DMS53 treated with DMSO at 0.1 percent for 48 hours (cell line): ENCODE measurements at regions not wholly inside any gene's neighbourhood (a gene's known extent, or its start where the extent isn't known, plus 50 kb on each side); places are given as distances from the start of the nearest gene placed in this dataset.
"Not testable (repeated sequence)": the region's sequence is repeated elsewhere in the genome, so short reads cannot be mapped to it uniquely, and the experiment has no call there.

Source experiments
- DNase-seq: peaks from one replicate; lab custom pipeline; 2025; ENCODE audit not compliant: unreplicated experiment; lab: John Stamatoyannopoulos, UW

DNA sequence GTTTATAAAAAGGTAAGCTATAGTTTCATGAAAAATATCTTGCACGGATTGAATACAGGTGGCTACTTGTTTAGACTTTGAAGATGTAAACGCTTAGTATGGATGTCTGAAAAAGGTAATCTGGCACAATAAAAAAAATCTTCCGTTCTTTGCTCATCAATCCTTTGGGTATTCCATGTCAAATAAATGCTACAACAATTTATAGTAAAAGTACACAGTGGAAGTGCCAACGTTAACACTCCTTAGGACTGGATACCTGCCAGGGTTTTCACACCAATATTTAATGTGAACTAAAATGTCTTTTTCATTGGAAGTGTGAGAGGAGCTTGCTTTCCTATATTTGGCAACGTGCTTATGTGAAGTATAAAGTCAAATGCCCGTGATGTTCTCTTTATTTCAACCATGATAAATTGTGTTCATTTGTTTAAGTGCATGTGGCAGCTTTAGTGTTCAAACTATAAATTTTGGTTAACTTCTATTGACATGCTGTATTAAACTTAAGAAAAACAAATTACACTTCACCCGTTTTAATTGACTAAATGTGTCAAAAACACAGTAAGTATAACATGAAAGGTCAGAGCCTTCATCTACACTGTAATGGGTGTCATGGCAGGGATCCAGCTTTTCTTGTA, 121.7 kb upstream of the HAND2 start:
- DNase-seq: no peak

DNA sequence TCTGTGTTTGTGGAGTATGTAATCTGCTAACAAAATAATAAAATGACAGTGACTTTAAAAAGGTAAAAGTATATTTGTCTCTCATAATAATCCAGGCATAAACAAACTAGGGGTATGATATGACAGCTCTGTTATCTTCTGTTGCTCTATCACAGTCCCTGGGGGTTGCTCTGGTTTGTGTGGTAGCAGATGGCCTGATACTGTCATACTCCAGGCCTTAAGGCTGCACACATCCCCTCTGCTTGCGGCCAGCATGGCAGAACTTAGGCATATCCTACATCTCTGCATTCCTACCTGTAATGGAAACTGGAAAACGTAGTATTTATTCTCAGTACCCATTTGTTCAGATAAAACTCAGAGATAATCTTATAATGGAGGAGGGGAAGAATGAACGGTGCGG, 117.9 kb upstream of the HAND2 start:
- DNase-seq: no peak

DNA sequence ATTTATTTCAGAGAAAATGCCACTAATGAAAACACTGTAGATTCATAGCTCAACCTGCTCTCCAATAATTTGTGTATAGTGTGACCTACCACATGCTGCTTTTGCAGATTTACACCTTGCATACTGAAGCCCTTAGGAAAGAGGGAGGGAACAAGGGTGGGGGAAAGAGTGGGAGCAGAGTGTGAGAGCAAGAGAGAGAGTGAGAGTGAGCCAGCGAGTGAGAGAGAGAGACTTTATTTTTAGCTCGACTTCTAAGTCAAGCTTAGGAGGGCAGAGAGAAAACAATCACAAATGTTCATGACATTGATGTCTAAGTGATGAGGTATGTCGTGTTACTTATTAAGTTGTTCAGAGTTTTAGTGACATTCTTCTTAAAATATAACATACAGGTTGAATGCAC, 112.5 kb upstream of the HAND2 start:
- DNase-seq: no peak

DNA sequence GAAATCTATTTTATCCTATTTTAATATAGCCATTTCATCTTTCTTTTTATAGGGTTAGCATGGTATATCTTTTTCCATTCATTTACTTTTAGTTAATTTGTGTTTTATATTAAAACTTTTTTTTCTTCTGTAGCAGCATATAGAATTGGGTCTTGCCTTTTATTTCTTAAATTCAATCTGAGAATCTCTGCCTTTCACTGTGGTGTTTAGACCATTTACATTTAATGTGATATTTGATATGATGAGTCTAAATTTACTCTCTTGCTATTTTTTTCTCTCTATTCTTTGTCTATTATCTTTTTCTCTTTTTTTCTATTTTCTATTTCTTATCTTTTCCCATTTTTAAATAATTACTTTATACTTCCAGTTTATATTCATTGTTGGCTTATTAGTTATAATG, 105.4 kb upstream of the HAND2 start:
- DNase-seq: no peak

DNA sequence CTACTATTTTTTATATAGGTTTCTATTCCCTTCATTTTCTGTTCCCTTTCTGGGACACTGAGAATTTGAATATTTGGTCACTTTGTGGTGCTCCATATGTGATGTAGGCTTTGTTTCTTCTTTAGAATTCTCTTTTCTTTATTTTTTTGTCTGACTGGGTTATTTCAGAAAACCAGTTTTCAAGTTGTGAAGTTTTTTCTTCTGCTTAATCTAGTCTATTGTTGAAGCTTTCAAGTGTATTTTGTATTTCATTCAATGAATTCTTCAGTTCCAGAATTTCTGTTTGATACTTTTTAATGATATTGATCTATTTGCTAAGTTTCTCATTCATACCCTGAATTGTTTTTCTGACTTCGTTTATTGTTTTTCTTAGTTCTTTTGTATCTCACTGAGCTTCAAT, 96.2 kb upstream of the HAND2 start:
- no peak for DNase-seq

DNA sequence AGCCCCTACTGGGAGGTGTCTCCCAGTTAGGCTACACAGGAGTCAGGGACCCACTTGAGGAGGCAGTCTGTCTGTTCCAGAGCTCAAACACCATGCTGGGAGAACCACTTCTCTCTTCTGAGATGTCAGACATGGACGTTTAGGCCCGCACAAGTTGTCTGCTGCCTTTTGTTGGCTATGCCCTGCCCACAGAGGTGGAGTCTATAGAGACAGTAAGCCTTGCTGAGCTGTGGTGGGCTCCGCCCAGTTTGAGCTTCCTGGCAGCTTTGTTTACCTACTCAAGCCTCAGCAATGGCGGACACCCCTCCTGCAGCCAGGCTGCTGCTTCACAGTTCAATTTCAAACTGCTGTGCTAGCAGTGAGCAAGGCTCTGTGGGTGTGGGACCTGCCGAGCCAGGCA, 88.6 kb upstream of the HAND2 start:
- DNase-seq: not testable (repeated sequence)

DNA sequence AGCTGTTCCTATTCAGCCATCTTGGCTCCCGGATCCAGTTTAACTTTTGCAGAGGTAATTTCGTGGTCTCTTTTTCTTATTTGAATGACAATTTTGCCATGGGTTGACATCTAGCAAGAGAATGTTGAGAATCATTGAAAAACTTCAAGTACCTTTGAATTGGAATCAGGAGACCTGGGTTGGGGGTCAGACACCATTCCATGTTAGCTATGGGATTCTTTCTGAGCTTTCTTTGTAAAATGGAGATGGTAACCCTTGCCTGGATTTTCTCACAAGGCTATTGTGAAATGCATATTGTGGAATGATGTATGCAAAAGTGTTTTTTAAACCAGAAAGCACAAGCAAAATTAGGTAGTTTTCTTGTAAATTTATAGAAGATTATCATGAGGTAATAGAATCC, 79.1 kb upstream of the HAND2 start:
- DNase-seq: no peak

DNA sequence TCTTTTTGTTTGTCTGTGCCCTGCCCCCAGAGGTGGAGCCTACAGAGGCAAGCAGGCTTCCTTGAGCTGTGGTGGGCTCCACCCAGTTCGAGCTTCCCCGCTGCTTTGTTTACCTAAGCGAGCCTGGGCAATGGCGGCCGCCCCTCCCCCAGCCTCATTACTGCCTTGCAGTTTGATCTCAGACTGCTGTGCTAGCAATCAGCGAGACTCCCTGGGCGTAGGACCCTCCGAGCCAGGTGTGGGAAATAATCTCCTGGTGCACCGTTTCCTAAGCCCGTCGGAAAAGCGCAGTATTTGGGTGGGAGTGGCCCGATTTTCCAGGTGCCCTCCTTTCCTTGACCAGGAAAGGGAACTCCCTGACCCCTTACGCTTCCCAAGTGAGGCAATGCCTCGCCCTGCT, 78.6 kb upstream of the HAND2 start:
- not testable (repeated sequence) for DNase-seq

DNA sequence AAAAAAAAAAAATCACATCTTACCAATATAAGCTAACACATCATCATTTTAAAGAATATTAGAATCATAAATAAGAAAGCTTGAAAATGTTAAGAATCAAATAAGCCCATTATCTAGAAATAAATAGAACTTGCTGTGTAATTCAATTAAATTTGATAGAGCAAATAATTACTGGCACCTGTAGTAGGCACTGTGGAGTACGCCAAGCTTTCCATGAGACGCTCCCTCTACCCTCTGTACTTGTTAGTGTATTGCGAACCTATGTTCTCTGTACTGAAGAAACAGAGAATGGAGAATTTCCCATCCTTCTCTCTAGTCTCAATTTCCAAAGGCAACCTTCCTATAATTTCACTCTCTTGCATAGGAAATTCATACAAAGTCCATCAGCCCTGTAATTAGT, 61.7 kb upstream of the HAND2 start:
- no peak for DNase-seq

DNA sequence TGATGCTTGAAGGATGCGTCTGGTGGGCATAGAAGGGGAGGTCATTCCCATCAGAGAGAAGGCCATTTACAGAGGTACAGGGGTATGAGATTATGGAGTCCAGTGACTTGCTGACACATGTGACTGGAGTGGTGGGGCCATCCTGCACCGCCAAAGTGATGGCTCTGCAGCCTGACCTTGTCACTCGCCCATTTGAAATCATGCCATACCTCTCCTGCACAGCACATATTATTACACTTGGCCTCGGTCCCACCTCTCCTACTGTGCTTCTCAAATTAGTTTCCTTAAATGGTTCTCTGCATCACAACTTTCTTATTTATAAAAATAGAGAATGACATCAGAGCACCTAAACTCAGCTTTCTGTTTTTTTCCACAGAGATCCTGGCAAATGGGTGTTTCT, 60.7 kb upstream of the HAND2 start:
- DNase-seq: no peak

DNA sequence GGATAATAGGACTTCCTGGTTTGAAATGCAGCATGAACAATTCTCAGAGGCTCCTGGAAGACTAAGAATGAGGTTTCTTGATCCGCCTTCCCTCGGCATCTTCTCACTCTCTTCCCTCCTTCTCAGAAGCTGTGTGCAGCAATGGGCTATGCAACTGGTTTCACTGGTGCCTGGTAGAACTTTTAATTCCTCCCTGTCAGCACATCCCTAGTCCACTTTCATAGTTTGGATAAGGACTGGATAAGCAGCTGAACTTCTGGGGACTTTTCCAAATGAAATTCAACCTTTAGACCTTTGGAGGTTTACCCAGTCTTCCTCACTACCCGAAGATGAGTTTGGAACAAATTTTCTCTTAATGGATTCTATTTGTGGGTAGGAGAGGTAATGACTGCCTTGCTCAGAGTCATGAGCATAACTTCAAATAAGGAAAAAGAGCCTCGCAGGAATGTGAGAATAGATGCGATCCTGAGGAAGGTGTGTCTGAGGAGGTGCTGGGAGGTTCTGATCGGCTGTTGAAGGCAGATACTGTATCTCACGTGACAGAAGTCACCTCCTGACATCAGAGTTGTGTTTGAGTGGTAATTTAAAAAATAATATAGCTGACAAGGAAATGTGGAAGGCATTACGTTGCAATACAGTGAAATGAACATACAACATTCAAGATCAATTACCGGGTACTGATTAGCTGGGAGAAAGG, 56.0 kb upstream of the HAND2 start:
- no peak for DNase-seq

DNA sequence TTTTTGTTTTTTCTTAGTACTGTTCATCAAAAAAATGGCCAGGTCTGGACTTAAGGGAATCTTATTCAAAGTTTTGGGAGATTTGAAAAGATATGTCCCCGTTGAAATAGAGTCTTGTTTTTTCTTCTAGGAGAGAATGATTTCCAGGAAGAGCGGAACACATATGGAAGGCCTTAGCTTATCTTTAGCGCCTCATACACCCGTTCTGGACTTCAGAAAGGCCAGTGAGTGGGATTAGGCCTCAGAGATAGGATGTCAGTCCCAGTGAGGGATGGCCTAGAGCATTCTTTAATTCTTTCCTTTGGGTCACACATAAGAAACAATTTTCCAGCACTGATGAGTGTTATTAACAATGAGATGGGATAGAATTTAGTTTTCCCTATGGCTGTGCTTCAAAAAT, 54.5 kb upstream of the HAND2 start:
- DNase-seq: no peak
